ENCODE measurements at regions not wholly inside any gene's neighbourhood (a gene's known extent, or its start where the extent isn't known, plus 50 kb on each side); places are given as distances from the start of the nearest gene placed in this dataset.
"Not testable (repeated sequence)": the region's sequence is repeated elsewhere in the genome, so short reads cannot be mapped to it uniquely, and the experiment has no call there.

- H3K27ac Mint-ChIP-seq (ENCODE audit: unreplicated experiment) = peak overlapping the region; percentile 87
- peaks cover 34% of the 10 kb centered on the region for H3K4me1 Mint-ChIP-seq (ENCODE audit: low read depth, unreplicated experiment)
- no peaks in the 10 kb centered on the region for H3K27me3 Mint-ChIP-seq (ENCODE audit: insufficient read depth, unreplicated experiment)
- TF ChIP-seq CTCF (IDR thresholded peaks at IDR 0.05; ENCODE audit: insufficient read depth in 1 of 2, low read depth in 1 of 2, low read length in 1 of 2, severe bottlenecking in 1 of 2, unreplicated experiment in 1 of 2) = no peak
- H3K36me3 ChIP-seq (ENCODE audit: control insufficient read depth, insufficient read depth, low read length) = no peaks in the 10 kb centered on the region
- H3K4me3 Mint-ChIP-seq (ENCODE audit: unreplicated experiment) = peak overlapping the region; percentile 47
- H3K4me1 ChIP-seq = peaks cover 33% of the 10 kb centered on the region
- H3K9me3 ChIP-seq = no peaks in the 10 kb centered on the region
- BruUV-seq (replicated peaks) = no TSS peak
- ChIA-PET POLR2A (no interaction called here), CTCF (interaction anchor here (0.6 kb wide), 1 partner anchor 111 kb away, joined by 3 read pairs; no protein-coding TSS in a partner anchor)
- H3K9me3 Mint-ChIP-seq (ENCODE audit: unreplicated experiment) = no peaks in the 10 kb centered on the region
- no peaks in the 10 kb centered on the region for H3K27me3 ChIP-seq (replicated peaks; ENCODE audit: control insufficient read depth, insufficient read depth, low read length)
- intact Hi-C loops (cut with micrococcal nuclease; ENCODE audit: unreplicated experiment) = no loop called here
- no peak overlapping the region for H3K4me3 ChIP-seq (ENCODE audit: low read depth, low read length)
- no peak for DNase-seq
- no peaks in the 10 kb centered on the region for H3K36me3 Mint-ChIP-seq (ENCODE audit: insufficient read depth, unreplicated experiment)
These were observed 111.2 kb upstream of the PPM1J start for GRCh38 chr1:112826217-112826944.

- H3K27me3 ChIP-seq (replicated peaks; ENCODE audit: control insufficient read depth, insufficient read depth, low read length); H3K4me3 ChIP-seq (ENCODE audit: low read depth, low read length); intact Hi-C loops (cut with micrococcal nuclease; ENCODE audit: unreplicated experiment); H3K36me3 Mint-ChIP-seq (ENCODE audit: insufficient read depth, unreplicated experiment); H3K9me3 Mint-ChIP-seq (ENCODE audit: unreplicated experiment); POLR2A ChIA-PET; H3K9me3 ChIP-seq; H3K27me3 Mint-ChIP-seq (ENCODE audit: insufficient read depth, unreplicated experiment); DNase-seq; BruUV-seq (replicated peaks); H3K36me3 ChIP-seq (ENCODE audit: control insufficient read depth, insufficient read depth, low read length): not testable (repeated sequence)
- peak overlapping the region; percentile 45 for H3K4me3 Mint-ChIP-seq (ENCODE audit: unreplicated experiment)
- CTCF ChIA-PET = interaction anchor here (0.6 kb wide), 1 partner anchor 110 kb away, joined by 3 read pairs; no protein-coding TSS in a partner anchor
- peak overlapping the region; percentile 87 for H3K27ac Mint-ChIP-seq (ENCODE audit: unreplicated experiment)
- H3K4me1 ChIP-seq = peaks cover 33% of the 10 kb centered on the region
- H3K4me1 Mint-ChIP-seq (ENCODE audit: low read depth, unreplicated experiment) = peaks cover 34% of the 10 kb centered on the region
These were observed 110.6 kb upstream of the PPM1J start for GRCh38 chr1:112825563-112826216.

GRCh38 chr1:112825075-112825474 is 109.9 kb upstream of the PPM1J start:
- DNase-seq; H3K4me3 ChIP-seq (ENCODE audit: low read depth, low read length); CTCF ChIA-PET; H3K36me3 Mint-ChIP-seq (ENCODE audit: insufficient read depth, unreplicated experiment); BruUV-seq (replicated peaks); intact Hi-C loops (cut with micrococcal nuclease; ENCODE audit: unreplicated experiment); POLR2A ChIA-PET; H3K27me3 Mint-ChIP-seq (ENCODE audit: insufficient read depth, unreplicated experiment); H3K27me3 ChIP-seq (replicated peaks; ENCODE audit: control insufficient read depth, insufficient read depth, low read length); H3K9me3 Mint-ChIP-seq (ENCODE audit: unreplicated experiment); H3K9me3 ChIP-seq; H3K36me3 ChIP-seq (ENCODE audit: control insufficient read depth, insufficient read depth, low read length): not testable (repeated sequence)
- peak overlapping the region; percentile 87 for H3K27ac Mint-ChIP-seq (ENCODE audit: unreplicated experiment)
- peaks cover 33% of the 10 kb centered on the region for H3K4me1 ChIP-seq
- H3K4me3 Mint-ChIP-seq (ENCODE audit: unreplicated experiment) = peak overlapping the region; percentile 45
- H3K4me1 Mint-ChIP-seq (ENCODE audit: low read depth, unreplicated experiment) = peaks cover 34% of the 10 kb centered on the region

- H3K9me3 ChIP-seq; POLR2A ChIA-PET; intact Hi-C loops (cut with micrococcal nuclease; ENCODE audit: unreplicated experiment); H3K9me3 Mint-ChIP-seq (ENCODE audit: unreplicated experiment); H3K27ac Mint-ChIP-seq (ENCODE audit: unreplicated experiment); H3K27me3 ChIP-seq (replicated peaks; ENCODE audit: control insufficient read depth, insufficient read depth, low read length); H3K27me3 Mint-ChIP-seq (ENCODE audit: insufficient read depth, unreplicated experiment); H3K36me3 ChIP-seq (ENCODE audit: control insufficient read depth, insufficient read depth, low read length); CTCF ChIA-PET; H3K4me3 ChIP-seq (ENCODE audit: low read depth, low read length); H3K36me3 Mint-ChIP-seq (ENCODE audit: insufficient read depth, unreplicated experiment); DNase-seq; H3K4me3 Mint-ChIP-seq (ENCODE audit: unreplicated experiment); BruUV-seq (replicated peaks): not testable (repeated sequence)
- peaks cover 38% of the 10 kb centered on the region for H3K4me1 ChIP-seq
- H3K4me1 Mint-ChIP-seq (ENCODE audit: low read depth, unreplicated experiment) = peaks cover 32% of the 10 kb centered on the region
These were observed 106.4 kb upstream of the PPM1J start for GRCh38 chr1:112821307-112822063.

All from Caco-2 (cell line).